ENCODE measurements at regions not wholly inside any gene's neighbourhood (a gene's known extent, or its start where the extent isn't known, plus 50 kb on each side); places are given as distances from the start of the nearest gene placed in this dataset.

DNA sequence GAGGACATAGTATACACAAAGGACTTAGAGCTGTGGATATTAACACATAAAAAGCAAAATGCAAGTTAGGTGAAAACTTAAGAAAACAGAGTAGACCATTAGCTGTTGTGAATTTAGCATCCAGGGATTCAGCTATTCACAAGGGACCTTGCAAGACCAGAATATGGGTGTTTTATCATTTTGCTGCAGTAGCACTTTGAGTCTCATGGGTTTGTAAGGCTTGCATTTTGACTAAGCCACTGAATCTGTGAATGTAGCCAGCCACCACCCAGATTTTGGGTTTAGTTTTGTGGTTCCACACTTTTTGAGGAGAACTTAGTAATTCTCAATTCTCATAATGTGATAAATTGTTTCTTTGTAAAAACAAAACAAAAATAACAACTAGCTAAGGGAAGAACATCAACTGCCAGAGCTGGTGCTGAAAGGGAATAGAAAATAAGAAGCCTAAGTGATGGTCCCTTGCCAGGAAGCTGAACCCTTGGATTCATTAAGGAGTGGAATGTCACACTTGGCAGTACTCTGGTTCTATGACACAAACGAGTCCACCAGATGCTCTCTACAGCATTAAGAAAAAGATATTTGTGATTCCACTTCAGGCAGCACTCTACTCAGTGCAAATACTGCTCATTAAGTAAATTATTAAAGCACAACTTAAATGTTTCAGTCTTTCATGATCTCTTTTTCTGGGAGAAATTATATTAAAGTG, 557.4 kb upstream of the ZNF462 start:
- Histone ChIP-seq H2AFZ (ENCODE audit: low read depth) (no peak overlapping the region), H3K4me3 (IDR thresholded peaks at IDR 0.05; ENCODE audit: insufficient read depth, low read depth, low read length) (no peak overlapping the region), H3K9ac (no peak overlapping the region)

DNA sequence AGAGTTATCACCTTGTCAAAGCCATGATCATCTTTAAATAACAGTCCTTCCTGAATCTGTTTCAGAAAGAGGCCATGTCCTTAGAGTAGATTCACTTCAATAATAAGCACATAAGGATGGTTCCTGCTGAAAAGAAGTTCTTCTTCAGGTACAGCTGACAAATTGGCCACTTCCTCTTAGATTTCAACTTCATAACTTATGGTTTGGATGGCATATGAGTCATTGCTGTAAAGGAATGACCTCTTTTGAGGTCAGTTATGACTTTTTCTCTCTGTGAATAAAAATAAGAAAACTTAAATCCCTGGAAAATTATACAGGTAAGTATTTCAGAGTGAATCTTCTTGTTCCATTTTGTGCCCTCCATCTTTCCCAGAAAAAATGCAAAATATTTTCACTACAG, 555.3 kb upstream of the ZNF462 start:
- H4K20me1 ChIP-seq (ENCODE audit: insufficient read depth): no peaks in the 10 kb centered on the region
- no peaks in the 10 kb centered on the region for H3K27me3 ChIP-seq (ENCODE audit: insufficient read depth, low read depth)
- H3K79me2 ChIP-seq (ENCODE audit: insufficient read depth, low read depth): no peaks in the 10 kb centered on the region
- H3K36me3 ChIP-seq (ENCODE audit: insufficient read depth): no peaks in the 10 kb centered on the region
- peaks cover 9% of the 10 kb centered on the region for H3K4me1 ChIP-seq (ENCODE audit: low read depth, poor library complexity, severe bottlenecking)
- H2AFZ ChIP-seq (ENCODE audit: low read depth): no peak overlapping the region
- no peak overlapping the region for H3K4me3 ChIP-seq (IDR thresholded peaks at IDR 0.05; ENCODE audit: insufficient read depth, low read depth, low read length)
- no peak overlapping the region for H3K9ac ChIP-seq
- TF ChIP-seq, protein P1, sequence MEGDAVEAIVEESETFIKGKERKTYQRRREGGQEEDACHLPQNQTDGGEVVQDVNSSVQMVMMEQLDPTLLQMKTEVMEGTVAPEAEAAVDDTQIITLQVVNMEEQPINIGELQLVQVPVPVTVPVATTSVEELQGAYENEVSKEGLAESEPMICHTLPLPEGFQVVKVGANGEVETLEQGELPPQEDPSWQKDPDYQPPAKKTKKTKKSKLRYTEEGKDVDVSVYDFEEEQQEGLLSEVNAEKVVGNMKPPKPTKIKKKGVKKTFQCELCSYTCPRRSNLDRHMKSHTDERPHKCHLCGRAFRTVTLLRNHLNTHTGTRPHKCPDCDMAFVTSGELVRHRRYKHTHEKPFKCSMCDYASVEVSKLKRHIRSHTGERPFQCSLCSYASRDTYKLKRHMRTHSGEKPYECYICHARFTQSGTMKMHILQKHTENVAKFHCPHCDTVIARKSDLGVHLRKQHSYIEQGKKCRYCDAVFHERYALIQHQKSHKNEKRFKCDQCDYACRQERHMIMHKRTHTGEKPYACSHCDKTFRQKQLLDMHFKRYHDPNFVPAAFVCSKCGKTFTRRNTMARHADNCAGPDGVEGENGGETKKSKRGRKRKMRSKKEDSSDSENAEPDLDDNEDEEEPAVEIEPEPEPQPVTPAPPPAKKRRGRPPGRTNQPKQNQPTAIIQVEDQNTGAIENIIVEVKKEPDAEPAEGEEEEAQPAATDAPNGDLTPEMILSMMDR (conservative IDR thresholded peaks at IDR 0.05; ENCODE audit: low read depth, low read length): no peak
- no peak overlapping the region for H3K27ac ChIP-seq
- no peak overlapping the region for H3K4me2 ChIP-seq

More for the DNA sequence above, 557.4 kb upstream of the ZNF462 start:
- Histone ChIP-seq H3K36me3 (ENCODE audit: insufficient read depth) (no peaks in the 10 kb centered on the region), H4K20me1 (ENCODE audit: insufficient read depth) (no peaks in the 10 kb centered on the region), H3K27ac (no peak overlapping the region), H3K79me2 (ENCODE audit: insufficient read depth, low read depth) (no peaks in the 10 kb centered on the region), H3K4me2 (no peak overlapping the region), H3K4me1 (ENCODE audit: low read depth, poor library complexity, severe bottlenecking) (peaks cover 6% of the 10 kb centered on the region), H3K27me3 (ENCODE audit: insufficient read depth, low read depth) (no peaks in the 10 kb centered on the region)
- TF ChIP-seq, protein P1 (conservative IDR thresholded peaks at IDR 0.05; ENCODE audit: low read depth, low read length): no peak

DNA sequence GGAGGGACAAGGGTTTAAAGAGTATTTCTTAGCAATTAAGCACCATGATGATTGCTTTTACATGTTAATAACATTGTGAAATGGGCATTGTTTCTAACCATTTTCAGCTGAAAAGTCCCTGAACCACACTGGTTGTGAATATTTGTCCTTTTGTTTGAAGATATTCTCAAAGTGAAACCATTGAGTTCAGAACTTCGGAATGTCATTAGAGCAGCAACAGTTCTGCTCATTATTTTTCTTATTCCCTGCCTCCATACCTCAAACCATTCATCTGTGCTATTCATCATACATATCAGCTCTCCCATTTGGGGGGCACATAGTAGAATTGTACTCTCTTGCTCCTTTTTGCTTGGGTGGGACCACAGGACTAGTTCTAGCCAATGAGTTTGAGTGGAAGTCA, 553.0 kb upstream of the ZNF462 start:
- Histone ChIP-seq H4K20me1 (ENCODE audit: insufficient read depth) (no peaks in the 10 kb centered on the region), H3K4me1 (ENCODE audit: low read depth, poor library complexity, severe bottlenecking) (peaks cover 31% of the 10 kb centered on the region), H3K4me3 (IDR thresholded peaks at IDR 0.05; ENCODE audit: insufficient read depth, low read depth, low read length) (no peak overlapping the region), H3K36me3 (ENCODE audit: insufficient read depth) (no peaks in the 10 kb centered on the region), H3K27ac (no peak overlapping the region), H2AFZ (ENCODE audit: low read depth) (no peak overlapping the region), H3K79me2 (ENCODE audit: insufficient read depth, low read depth) (no peaks in the 10 kb centered on the region), H3K4me2 (no peak overlapping the region), H3K27me3 (ENCODE audit: insufficient read depth, low read depth) (no peaks in the 10 kb centered on the region), H3K9ac (no peak overlapping the region)
- TF ChIP-seq, protein P1 (conservative IDR thresholded peaks at IDR 0.05; ENCODE audit: low read depth, low read length): no peak

DNA sequence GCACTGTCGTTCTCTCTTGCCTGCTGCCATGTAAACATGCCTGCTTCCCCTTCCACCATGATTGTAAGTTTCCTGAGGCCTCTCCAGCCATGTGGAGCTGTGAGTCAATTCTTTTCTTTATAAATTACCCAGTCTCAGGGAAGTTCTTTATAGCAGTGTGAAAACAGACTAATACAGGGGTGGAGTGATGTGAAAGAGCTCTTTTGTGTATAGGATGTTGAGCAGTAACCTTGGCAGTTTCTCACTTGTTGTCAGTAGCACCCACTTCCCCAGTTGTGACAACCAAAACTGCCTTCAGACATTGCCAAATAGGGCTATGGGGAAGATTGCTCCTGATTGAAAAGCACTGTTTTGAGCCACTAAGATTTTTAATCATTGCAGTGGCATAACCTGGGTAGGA, 552.2 kb upstream of the ZNF462 start:
- H3K4me2 ChIP-seq: no peak overlapping the region
- H3K4me3 ChIP-seq (IDR thresholded peaks at IDR 0.05; ENCODE audit: insufficient read depth, low read depth, low read length): no peak overlapping the region
- TF ChIP-seq, protein P1 (conservative IDR thresholded peaks at IDR 0.05; ENCODE audit: low read depth, low read length): no peak
- no peaks in the 10 kb centered on the region for H4K20me1 ChIP-seq (ENCODE audit: insufficient read depth)
- H3K4me1 ChIP-seq (ENCODE audit: low read depth, poor library complexity, severe bottlenecking): peaks cover 40% of the 10 kb centered on the region
- no peak overlapping the region for H2AFZ ChIP-seq (ENCODE audit: low read depth)
- H3K36me3 ChIP-seq (ENCODE audit: insufficient read depth): no peaks in the 10 kb centered on the region
- H3K27ac ChIP-seq: no peak overlapping the region
- no peaks in the 10 kb centered on the region for H3K79me2 ChIP-seq (ENCODE audit: insufficient read depth, low read depth)
- H3K9ac ChIP-seq: no peak overlapping the region
- no peaks in the 10 kb centered on the region for H3K27me3 ChIP-seq (ENCODE audit: insufficient read depth, low read depth)

Data from KMS-11 (cell line).